Activated CD8-positive, alpha-beta memory T cell treated with anti-CD3 and anti-CD28 coated beads for 36 hours (primary cell): ENCODE measurements at regions not wholly inside any gene's neighbourhood (a gene's known extent, or its start where the extent isn't known, plus 50 kb on each side); places are given as distances from the start of the nearest gene placed in this dataset.

Experiments
- CTCF ChIA-PET: fragments of 350-600 bp; sonication (Branson Sonifier 250); formaldehyde crosslinking; loops from one replicate; lab custom pipeline; 2021; ENCODE audit warnings: antibody characterized with exemption; lab: Charles Lee
- POLR2A ChIA-PET: fragments of 350-600 bp; sonication (Branson Sonifier 250); formaldehyde crosslinking; loops from one replicate; lab custom pipeline; 2021; ENCODE audit warnings: antibody characterized with exemption; lab: Charles Lee

DNA sequence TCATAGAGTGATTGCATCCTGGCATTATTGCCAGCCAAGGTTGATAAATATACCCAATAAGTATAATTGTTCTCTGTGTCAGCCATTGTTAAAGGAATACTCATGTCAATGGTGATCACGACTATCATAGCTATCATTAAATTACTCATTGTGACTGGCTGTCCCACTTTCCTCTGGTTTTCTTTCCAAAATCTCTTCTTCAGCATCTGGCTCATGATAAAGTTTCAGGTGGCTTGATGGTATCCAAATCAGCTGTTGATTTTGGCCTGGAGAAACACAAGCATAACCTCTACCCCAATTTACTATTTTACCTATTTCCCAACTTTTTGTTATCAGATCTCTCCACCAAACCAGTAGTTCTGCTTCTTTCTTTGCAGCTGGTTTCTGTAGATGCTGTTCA is 67.1 kb upstream of the SPIN2A start:
- CTCF ChIA-PET = no interaction called here
- POLR2A ChIA-PET = no interaction called here

DNA sequence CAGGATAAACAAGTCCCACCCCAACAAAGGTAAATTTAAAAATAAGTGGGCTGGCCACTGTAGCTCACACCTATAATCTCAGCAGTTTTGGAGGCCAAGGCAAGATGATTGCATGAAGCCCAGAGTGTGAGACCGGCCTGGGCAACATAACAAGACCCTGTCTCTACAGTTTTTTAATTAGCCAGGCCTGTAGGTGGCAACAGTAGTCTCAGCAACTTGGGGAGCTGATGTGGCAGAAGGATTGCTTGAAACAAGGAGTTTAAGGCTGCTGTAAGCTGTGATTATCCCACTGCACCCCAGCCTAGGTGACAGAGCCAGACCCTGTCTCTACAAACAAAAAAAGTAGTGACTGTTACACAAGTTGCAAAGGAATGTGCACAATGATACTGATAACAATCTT is 74.6 kb upstream of the FAAH2 start:
- ChIA-PET CTCF (no interaction called here), POLR2A (no interaction called here)

DNA sequence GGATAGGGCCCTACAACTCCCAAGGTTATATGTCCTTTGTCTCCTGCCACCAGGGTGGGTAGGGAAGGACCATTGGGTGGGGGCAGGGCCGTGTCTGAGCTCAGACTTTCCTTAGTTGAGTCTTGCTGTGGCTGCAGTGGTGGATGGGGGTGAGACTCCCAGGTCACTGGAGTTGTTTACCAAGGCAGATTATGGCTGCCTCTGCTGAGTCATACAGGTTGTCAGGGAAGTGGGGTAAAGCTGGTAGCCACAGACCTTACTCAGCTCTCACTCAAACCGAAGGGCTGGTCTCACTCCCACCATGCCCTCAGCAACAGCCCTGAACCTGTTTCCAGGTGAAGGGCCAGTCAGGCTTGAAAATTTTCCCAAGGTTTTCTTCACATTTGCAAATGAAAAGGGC is 58.8 kb upstream of the FAAH2 start:
- ChIA-PET CTCF (interaction anchor here (0.8 kb wide), 1 partner anchor 106 kb away, joined by 3 read pairs; the partner anchor contains the start of gene SPIN2B), POLR2A (no interaction called here)

DNA sequence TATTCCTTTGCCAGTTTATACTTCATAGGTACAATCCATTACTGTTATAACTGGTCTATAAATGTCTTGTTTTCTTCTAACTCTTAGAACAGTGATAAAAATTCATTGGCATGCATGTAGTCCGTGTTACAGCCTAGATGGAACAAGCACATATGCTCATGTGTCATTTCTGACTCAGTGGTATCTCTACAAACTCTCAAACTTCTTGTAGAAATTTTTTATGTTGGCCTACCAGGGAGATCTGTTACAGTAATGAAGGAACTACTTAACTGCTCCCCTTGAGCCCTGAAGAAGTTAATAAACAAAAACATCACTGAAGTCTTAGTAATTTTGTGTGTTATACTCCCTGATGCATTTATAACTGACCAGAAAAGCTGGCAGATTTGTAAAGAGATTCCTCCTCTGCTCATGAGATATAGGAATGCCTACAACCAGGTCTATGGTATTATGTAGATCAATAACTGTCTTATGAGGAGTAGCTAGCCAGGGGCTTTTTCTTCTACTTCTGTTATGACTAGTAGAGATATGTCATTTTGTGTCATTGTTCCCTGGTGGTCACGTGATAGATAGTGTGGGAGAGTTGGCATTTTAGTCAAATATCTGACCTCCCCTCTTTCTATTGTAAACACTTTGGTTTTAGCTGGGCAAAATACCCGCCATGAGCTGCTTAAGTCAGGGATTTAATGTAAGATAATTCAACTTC is 53.7 kb upstream of the FAAH2 start:
- ChIA-PET POLR2A (no interaction called here), CTCF (no interaction called here)
